Globus pallidus (tissue), 1 donor: ENCODE measurements at regions not wholly inside any gene's neighbourhood (a gene's known extent, or its start where the extent isn't known, plus 50 kb on each side); places are given as distances from the start of the nearest gene placed in this dataset.
"Not testable (repeated sequence)": the region's sequence is repeated elsewhere in the genome, so short reads cannot be mapped to it uniquely, and the experiment has no call there.

ENCODE experiments used
- DNase-seq: peaks from one replicate; pipeline ENCODE4 v3.0.0-alpha.2; 2015; ENCODE audit warnings: low spot score

GRCh38 chr20:22848364-22848763, 186.7 kb upstream of the SSTR4 start:
- DNase-seq = no peak

DNA sequence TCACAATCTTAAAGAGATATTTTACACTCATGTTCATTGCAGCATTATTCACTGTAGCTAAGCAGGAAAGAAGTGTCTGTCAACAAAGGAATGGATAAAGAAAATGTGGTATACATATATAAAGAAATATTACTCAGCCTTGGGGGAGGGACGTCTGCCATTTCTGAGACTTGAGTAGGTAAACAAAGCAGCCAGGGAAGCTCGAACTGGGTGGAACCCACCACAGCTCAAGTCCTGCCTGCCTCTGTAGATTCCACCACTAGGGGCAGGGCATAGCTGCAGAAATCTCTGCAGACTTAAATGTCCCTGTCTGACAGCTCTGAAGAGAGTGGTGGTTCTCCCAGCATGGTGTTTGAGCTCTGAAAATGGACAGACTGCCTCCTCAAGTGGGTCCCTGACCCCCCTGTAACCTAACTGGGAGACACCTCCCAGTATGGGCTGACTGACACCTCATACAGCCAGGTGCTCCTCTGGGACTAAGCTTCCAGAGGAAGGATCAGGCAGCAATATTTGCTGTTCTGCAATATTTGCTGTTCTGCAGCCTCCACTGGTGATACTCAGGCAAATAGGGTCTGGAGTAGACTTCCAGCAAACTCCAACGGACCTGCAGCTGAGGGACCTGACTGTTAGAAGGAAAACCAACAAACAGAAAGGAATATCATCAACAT, 183.3 kb upstream of the SSTR4 start:
- not testable (repeated sequence) for DNase-seq

DNA sequence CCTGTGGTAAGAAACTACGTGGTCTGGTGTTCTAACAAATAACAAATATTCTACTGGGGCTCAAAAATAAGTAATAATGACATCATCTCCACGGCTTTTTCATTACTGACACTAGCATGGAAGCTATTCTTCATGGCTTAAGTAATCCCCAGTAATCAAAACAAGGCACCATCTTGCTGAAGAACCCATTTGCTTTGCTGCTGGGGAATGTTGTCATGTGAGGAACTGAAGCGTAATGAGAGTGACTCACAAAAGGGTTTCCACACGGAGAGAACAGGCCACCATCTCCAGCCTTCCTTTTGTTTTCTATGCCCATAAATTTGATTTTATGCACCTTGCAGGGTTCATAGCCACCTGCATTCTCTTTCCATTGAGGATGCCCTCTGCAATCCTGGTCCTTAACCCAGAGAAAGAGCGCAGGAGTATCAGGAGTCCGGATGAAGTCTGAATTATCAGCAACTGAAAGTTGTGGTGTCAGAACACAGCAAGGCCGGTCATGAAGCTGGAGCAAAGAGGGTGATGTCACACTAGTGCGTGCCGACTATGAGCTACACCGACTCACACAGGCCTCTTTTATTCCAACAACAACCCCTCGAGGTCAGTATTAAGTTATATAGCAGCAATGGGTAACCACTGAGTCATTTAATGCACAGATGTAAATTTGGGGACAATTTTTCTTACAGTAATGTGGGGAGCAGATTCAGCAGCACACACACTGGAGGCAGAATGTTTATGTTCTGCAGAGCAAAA, 173.7 kb upstream of the SSTR4 start:
- no peak for DNase-seq

DNA sequence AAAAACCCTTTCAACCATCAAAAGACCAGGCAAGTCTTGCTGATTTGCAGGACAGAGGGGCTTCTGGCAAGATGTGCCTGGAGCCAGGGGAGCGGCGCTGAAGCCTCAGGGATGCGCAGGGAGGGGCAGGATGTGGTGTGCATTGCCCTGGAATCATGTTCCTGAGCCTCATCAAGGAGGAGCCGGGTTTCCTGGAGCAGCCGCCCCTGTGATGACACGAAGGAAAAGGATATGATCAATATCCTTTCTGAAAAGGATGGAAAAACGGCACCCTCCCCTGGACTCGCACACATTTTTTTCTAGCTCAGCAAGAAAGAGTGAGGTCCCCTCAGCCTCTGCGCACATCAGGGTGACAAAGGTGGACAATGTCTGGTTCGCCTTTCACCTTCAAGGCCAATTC, 173.1 kb upstream of the SSTR4 start:
- DNase-seq = no peak

DNA sequence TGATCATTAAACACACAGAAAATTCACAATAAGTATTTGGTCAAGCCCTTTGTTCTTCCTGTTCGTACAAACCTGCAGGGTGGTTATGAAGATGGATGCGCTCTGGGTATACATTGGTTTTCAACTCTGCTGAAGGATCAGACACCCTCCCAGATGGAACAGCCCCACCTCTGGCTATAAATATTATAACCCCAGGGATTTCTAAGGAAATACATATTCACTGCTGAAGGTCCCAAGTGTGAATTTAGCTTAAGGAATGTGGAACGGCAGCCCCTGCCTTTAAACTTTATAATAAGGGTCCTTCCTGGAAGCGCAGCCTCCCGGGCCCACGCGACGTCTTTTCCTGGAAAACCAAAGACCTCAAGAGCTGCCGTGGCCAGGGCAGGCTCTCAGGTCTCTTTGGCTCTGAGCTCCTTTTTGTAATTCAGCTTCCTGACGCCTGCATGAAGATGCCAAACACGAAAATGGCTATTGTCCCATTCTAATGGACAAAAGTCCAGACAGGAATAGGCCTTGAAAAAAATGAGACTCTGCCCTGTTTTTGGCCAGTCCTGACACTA, 172.4 kb upstream of the SSTR4 start:
- no peak for DNase-seq

DNA sequence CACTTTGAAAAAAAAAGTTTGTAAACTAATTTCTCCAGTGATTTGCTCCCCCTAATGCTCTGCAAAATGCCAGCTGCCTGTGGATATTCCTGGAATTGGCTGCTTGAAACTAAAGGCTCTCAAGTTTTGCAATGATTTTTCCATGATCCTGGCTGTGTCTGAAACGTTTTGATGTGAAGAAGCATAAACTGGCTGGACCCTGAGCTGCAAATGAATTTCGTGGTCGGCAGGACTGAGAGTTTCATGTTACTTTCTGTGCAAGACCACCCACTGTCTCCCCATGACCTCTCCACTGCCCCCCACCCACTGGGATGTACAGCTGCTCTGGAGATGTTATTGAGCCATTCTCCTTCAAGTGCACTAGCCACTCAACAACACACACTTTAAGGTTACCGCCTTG, 171.3 kb upstream of the SSTR4 start:
- DNase-seq = no peak

DNA sequence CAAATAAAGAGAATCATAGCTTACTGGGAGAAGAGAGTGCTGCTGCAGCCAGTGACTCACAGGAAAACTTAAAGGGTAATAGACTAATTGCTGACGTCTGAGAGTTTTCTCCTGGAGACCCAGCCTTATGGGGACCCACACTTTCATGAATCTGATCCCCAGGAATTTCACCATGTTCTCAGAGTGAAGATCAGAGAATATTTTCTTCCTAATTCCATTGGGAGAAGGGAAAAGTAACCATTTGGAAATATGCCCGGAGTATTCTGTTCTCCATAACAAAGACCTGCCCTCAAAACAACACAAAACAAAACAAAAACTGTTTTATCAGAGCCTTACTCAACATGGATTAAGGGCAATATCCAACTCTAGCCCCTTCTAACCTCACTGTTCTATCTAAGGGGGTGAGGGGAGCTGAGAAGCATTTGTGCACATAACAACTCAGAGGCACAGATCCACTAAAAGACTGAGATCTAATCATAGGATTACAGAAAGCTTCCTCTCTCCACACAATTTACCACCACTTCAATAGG, 168.2 kb upstream of the SSTR4 start:
- no peak for DNase-seq

DNA sequence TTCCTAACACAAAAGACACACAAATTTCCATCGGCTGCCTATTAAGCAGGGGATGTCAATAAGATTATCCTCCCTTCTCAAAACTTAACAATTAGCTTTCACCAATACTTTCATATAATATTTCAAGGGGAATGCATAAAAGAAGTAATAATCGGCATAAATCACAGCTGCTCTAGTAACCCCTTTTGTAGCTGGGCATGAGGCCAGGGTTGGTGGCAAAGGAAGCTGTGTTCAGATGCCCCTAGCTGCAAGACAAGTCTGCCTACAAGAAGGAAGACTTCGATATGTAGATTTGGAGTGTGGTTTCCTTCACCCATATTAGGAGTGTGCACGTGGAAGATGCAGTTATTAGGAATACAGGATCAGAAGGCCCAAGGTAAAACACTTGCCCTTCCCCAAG, 156.9 kb upstream of the SSTR4 start:
- no peak for DNase-seq

DNA sequence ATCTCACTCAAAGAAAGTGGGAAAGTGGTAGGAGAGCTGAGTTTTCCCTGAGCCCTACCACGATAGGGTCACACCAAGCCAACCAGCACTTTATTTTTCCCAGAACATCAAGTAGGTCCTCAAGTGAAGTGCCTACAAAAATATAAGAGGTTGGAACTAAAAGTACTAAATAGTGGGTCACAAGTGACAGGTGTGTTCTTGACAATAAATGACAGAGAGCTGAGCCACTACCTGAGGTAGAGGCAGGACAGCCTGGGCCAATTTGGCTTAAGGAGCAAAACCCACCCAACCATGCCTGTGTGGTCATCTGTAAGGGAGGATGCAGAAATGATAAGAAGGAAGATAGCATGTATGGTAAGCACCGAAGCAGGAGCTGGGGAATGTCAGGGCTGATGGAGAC, 154.8 kb upstream of the SSTR4 start:
- DNase-seq = no peak

DNA sequence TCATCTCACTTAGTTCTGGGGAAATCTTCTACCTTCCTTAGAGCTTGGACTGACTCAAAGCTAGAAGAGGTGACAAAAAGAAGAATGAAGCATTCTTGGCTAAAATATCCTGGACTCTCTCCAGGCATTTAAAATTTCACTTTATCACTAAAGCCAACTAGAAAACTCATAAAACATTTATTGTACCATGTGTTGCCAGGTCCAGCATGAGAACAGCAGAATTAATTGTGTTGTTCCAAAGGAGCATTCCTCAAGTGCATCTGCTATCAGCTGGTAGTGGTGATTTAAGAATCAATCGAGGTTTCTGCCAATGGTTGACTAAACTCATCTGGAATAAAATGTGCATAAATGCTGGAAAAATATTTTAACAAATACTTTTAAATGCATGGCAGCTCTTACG, 147.3 kb upstream of the SSTR4 start:
- no peak for DNase-seq

- no peak for DNase-seq
Observed at GRCh38 chr20:22890594-22891300, 144.4 kb upstream of the SSTR4 start.

DNA sequence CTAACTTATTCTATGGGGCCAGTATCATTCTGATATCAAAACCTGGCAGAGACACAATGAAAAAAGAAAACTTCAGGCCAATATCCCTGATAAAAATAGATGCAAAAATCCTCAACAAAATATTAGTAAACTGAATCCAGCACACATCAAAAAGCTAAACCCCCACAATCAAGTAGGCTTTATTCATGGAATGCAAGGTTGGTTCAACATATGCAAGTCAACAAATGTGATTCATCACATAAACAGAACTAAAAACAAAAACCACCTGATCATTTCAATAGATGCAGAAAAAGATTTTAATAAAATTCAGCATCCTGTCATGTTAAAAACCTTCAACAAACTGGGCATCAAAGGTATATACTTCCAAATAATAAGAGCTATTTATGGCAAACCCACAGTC, 133.9 kb upstream of the SSTR4 start:
- no peak for DNase-seq

- DNase-seq = no peak
Observed at GRCh38 chr20:22901921-22902320, 133.2 kb upstream of the SSTR4 start.

DNA sequence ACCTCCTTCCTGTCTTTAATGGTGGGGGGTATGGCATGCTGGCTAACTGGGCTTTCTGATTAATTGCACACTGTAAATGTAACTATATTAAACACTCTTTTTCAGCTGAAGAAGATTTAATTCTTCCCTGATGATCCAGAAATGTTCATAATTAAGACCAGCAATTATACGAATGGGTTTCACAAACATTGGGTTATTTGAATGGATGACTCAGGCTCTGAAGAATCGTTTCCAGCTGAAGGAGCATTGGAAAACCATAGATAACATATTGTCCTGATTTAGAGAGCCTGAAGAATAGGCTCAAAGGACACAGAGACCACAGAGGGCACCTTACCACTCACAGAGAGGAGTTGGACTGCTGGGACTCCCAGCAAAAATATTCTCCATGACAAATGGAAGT, 130.7 kb upstream of the SSTR4 start:
- DNase-seq = no peak

DNA sequence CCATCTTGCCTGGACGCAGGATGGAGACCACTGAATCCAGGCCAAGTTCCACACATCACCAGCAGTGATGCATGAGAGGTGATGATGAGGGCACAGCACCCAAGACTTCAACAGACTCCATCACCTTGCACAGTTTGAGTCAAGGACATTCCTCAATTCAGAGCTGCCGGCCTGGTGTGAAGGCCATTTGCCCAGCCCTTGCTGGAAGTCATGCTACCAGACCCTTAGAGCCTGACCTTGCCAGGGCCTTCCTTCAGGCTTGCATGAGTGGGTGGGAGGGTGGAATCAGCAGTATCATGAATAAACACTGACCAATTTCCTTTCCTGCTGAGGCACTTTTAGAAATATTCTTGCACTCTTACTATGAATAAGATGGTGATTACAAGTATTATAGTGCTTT, 130.2 kb upstream of the SSTR4 start:
- DNase-seq = no peak

DNA sequence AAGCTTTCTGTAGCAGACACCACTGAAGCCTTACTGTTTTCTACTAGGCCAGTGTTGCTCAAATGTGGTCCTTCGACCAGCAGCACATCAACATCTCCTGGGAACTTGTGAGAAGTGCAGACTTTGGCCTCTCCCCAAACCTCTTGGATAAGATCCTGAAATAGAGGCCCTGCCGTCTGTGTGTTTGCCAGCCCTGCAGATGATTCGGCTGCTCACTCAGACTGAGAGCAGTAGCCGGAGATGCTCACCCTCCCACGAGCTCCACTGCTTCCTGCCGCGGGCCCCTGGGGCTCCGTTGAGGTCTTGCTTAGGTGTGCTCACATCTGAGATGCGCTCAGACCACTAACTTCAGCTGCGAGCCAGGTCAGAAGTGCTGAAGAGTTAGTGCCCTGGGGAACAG, 129.5 kb upstream of the SSTR4 start:
- peak; percentile 1 for DNase-seq

DNA sequence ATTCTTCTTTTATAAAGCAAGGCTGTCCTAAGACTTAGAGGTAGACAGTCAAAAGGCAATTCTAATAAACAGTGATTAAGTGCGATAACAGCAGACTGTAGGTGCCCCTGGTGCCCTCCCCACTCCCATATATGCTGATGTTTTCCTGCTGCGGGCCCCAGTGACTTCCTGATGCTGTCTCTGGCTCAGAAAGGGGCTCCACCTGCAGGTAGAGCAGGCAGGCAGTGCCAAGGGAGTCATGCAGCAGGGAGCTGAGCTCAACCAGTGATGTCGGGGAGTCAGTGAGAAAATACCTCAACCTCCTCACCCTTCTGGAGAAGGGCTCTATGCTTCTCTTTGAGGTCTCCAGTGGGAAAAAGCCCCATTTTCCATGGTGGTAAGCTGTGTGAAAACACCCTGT, 126.7 kb upstream of the SSTR4 start:
- no peak for DNase-seq

GRCh38 chr20:22908944-22909343, 126.2 kb upstream of the SSTR4 start:
- no peak for DNase-seq

- DNase-seq = no peak
Observed at GRCh38 chr20:22909436-22909835, 125.7 kb upstream of the SSTR4 start.

DNA sequence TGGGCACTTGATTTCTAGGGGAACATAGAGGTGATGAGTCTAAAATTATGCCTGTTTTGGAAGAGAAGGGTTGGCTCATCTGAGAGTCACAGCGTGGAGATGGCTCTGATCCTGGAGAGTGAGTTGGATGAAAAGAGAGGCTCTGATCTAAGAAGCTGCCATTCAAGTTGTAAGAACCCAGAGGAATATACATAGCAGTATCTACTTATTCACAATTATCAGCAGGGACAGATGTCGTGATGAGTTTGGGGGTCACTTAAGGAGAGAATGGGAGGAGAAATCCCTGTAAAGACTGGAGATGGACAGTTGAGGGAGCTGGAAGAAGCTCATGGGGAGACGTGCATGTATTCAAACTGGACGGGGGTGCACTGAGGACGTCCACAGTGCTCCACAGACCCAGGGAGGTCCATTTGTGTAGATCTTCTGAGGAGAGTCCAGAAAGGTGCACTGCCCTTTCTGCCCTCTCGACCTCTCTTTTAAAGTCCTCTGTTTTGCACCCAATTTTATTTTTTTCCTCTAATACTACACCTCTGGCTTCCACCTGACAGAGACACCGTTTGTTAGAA, 124.7 kb upstream of the SSTR4 start:
- no peak for DNase-seq

- no peak for DNase-seq
Observed at GRCh38 chr20:22914291-22914690, 120.8 kb upstream of the SSTR4 start.

DNA sequence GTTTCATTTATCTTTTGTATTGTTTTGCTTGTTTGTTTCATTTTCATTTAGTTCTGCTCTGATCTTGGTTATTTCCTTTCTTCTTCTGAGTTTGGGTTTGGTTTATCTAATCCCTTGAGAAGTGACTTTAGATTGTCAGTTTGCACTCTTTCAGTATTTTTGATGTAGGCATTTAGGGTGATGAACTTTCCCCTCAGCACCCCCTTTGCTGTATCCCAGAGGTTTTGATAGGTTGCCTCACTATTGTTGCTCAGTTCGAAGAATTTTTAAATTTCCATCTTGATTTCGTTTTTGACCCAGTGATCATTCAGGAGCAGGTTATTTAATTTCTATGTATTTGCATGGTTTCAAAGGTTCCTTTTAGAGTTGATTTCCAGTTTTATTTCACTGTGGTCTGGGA, 119.6 kb upstream of the SSTR4 start:
- DNase-seq = no peak
